ENCODE measurements at regions not wholly inside any gene's neighbourhood (a gene's known extent, or its start where the extent isn't known, plus 50 kb on each side); places are given as distances from the start of the nearest gene placed in this dataset.
"Not testable (repeated sequence)": the region's sequence is repeated elsewhere in the genome, so short reads cannot be mapped to it uniquely, and the experiment has no call there.

DNA sequence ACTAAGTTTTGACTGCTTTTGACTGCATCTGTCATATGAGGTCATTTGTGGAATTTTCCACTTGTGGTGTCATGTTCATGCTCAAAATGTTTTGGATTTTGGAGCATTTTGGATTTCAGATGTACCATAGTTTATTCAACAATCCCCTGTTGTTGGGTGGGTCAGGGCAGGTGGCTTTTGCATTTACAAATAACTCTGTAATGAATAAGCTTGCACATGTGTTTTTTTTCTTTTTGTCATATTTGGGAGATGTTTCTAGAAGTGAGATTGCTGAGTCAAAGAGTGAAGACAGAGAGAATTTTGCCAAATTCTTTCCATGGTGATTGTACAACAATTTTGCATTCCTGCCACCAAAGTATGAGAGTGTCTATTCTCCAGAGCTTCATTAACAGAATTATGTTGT is 62.4 kb upstream of the ADPGK start:
- TF ChIP-seq, protein P1, sequence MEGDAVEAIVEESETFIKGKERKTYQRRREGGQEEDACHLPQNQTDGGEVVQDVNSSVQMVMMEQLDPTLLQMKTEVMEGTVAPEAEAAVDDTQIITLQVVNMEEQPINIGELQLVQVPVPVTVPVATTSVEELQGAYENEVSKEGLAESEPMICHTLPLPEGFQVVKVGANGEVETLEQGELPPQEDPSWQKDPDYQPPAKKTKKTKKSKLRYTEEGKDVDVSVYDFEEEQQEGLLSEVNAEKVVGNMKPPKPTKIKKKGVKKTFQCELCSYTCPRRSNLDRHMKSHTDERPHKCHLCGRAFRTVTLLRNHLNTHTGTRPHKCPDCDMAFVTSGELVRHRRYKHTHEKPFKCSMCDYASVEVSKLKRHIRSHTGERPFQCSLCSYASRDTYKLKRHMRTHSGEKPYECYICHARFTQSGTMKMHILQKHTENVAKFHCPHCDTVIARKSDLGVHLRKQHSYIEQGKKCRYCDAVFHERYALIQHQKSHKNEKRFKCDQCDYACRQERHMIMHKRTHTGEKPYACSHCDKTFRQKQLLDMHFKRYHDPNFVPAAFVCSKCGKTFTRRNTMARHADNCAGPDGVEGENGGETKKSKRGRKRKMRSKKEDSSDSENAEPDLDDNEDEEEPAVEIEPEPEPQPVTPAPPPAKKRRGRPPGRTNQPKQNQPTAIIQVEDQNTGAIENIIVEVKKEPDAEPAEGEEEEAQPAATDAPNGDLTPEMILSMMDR (conservative IDR thresholded peaks at IDR 0.05): no peak
- no peak for TF ChIP-seq EZH2 (IDR thresholded peaks at IDR 0.05; ENCODE audit: low read depth)
- no TSS peak for BruUV-seq (replicated peaks)
- Histone ChIP-seq H3K9me2 (ENCODE audit: insufficient read depth) (no peaks in the 10 kb centered on the region), H3K79me2 (ENCODE audit: low read depth) (no peaks in the 10 kb centered on the region), H3K4me2 (no peak overlapping the region), H3K27me3 (ENCODE audit: insufficient read depth, low read depth) (peaks cover 63% of the 10 kb centered on the region), H3K9me3 (ENCODE audit: insufficient read depth, low read depth) (no peaks in the 10 kb centered on the region), H3K4me1 (replicated peaks; ENCODE audit: insufficient read depth) (no peaks in the 10 kb centered on the region), H2AFZ (no peak overlapping the region), H3K27ac (no peak overlapping the region), H3K36me3 (ENCODE audit: low read depth) (no peaks in the 10 kb centered on the region), H4K20me1 (ENCODE audit: insufficient read depth) (no peaks in the 10 kb centered on the region), H3K4me3 (no peak overlapping the region), H3F3A (ENCODE audit: insufficient read depth, low read depth) (no peaks in the 10 kb centered on the region)
- intact Hi-C loops (cut with micrococcal nuclease; ENCODE audit: unreplicated experiment): no loop called here
- CTCF ChIA-PET: no interaction called here
- POLR2A ChIA-PET (ENCODE audit: unreplicated experiment): no interaction called here
- no peak for DNase-seq

GRCh38 chr15:72844067-72844466 is 60.5 kb upstream of the ADPGK start:
- POLR2A ChIA-PET (ENCODE audit: unreplicated experiment): no interaction called here
- intact Hi-C loops (cut with micrococcal nuclease; ENCODE audit: unreplicated experiment): no loop called here

DNA sequence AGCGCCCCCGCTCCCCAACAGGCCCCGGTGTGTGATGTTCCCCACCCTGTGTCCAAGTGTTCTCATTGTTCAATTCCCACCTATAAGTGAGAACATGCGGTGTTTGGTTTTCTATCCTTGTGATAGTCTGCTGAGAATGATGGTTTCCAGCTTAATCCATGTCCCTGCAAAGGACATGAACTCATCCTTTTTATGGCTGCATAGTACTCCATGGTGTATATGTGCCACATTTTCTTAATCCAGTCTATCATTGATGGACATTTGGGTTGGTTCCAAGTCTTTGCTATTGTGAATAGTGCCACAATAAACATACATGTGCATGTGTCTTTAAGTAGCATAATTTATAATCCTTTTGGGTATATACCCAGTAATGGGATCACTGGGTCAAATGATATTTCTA is 59.8 kb upstream of the ADPGK start:
- H3K4me3 ChIP-seq; H3K9me3 ChIP-seq (ENCODE audit: insufficient read depth, low read depth); POLR2A ChIA-PET (ENCODE audit: unreplicated experiment); H4K20me1 ChIP-seq (ENCODE audit: insufficient read depth); H3K4me1 ChIP-seq (replicated peaks; ENCODE audit: insufficient read depth); H3K9me2 ChIP-seq (ENCODE audit: insufficient read depth); H3K27ac ChIP-seq; intact Hi-C loops (cut with micrococcal nuclease; ENCODE audit: unreplicated experiment); H2AFZ ChIP-seq; DNase-seq; H3K36me3 ChIP-seq (ENCODE audit: low read depth); H3F3A ChIP-seq (ENCODE audit: insufficient read depth, low read depth); H3K4me2 ChIP-seq; BruUV-seq (replicated peaks); H3K79me2 ChIP-seq (ENCODE audit: low read depth); CTCF ChIA-PET: not testable (repeated sequence)
- peaks cover 50% of the 10 kb centered on the region for H3K27me3 ChIP-seq (ENCODE audit: insufficient read depth, low read depth)

More at GRCh38 chr15:72844067-72844466, 60.5 kb upstream of the ADPGK start:
- H3K9me2 ChIP-seq (ENCODE audit: insufficient read depth): no peaks in the 10 kb centered on the region
- H3K27me3 ChIP-seq (ENCODE audit: insufficient read depth, low read depth): peaks cover 54% of the 10 kb centered on the region
- H3K4me1 ChIP-seq (replicated peaks; ENCODE audit: insufficient read depth): no peaks in the 10 kb centered on the region
- H3K9me3 ChIP-seq (ENCODE audit: insufficient read depth, low read depth): no peaks in the 10 kb centered on the region
- no peak overlapping the region for H3K4me2 ChIP-seq
- H3K79me2 ChIP-seq (ENCODE audit: low read depth): no peaks in the 10 kb centered on the region
- no peak overlapping the region for H2AFZ ChIP-seq
- no peaks in the 10 kb centered on the region for H4K20me1 ChIP-seq (ENCODE audit: insufficient read depth)
- TF ChIP-seq, protein P1 (conservative IDR thresholded peaks at IDR 0.05): no peak
- TF ChIP-seq EZH2 (IDR thresholded peaks at IDR 0.05; ENCODE audit: low read depth): no peak
- no peaks in the 10 kb centered on the region for H3F3A ChIP-seq (ENCODE audit: insufficient read depth, low read depth)
- no peak overlapping the region for H3K27ac ChIP-seq
- DNase-seq: no peak
- no peak overlapping the region for H3K4me3 ChIP-seq
- no TSS peak for BruUV-seq (replicated peaks)
- H3K36me3 ChIP-seq (ENCODE audit: low read depth): no peaks in the 10 kb centered on the region
- CTCF ChIA-PET: no interaction called here

- BruUV-seq (replicated peaks): no TSS peak
- Histone ChIP-seq H3K9me3 (ENCODE audit: insufficient read depth, low read depth) (no peaks in the 10 kb centered on the region), H3K27ac (no peak overlapping the region), H3K4me3 (no peak overlapping the region), H3F3A (ENCODE audit: insufficient read depth, low read depth) (no peaks in the 10 kb centered on the region), H4K20me1 (ENCODE audit: insufficient read depth) (no peaks in the 10 kb centered on the region), H2AFZ (no peak overlapping the region), H3K36me3 (ENCODE audit: low read depth) (no peaks in the 10 kb centered on the region), H3K9me2 (ENCODE audit: insufficient read depth) (no peaks in the 10 kb centered on the region), H3K4me2 (no peak overlapping the region), H3K27me3 (ENCODE audit: insufficient read depth, low read depth) (peaks cover 31% of the 10 kb centered on the region), H3K4me1 (replicated peaks; ENCODE audit: insufficient read depth) (no peaks in the 10 kb centered on the region), H3K79me2 (ENCODE audit: low read depth) (no peaks in the 10 kb centered on the region)
- DNase-seq: no peak
- TF ChIP-seq, protein P1 (conservative IDR thresholded peaks at IDR 0.05): no peak
- no peak for TF ChIP-seq EZH2 (IDR thresholded peaks at IDR 0.05; ENCODE audit: low read depth)
- intact Hi-C loops (cut with micrococcal nuclease; ENCODE audit: unreplicated experiment): no loop called here
- CTCF ChIA-PET: no interaction called here
- POLR2A ChIA-PET (ENCODE audit: unreplicated experiment): no interaction called here
Observed at GRCh38 chr15:72840114-72840513, 56.6 kb upstream of the ADPGK start.
